GM23248 (cell line): ENCODE measurements at regions not wholly inside any gene's neighbourhood (a gene's known extent, or its start where the extent isn't known, plus 50 kb on each side); places are given as distances from the start of the nearest gene placed in this dataset.

Source experiments
- EZH2 ChIP-seq: fragments of 200-600 bp; sonication (generic); IDR thresholded peaks from 2 replicates; pipeline ENCODE4 v1.6.1; 2018; ENCODE audit warnings: antibody characterized with exemption, mild to moderate bottlenecking; ENCODE audit not compliant: insufficient read depth, poor library complexity, severe bottlenecking
- EZH2phosphoT487 ChIP-seq: fragments of 200-600 bp; sonication (generic); IDR thresholded peaks from 2 replicates; pipeline ENCODE4 v1.6.1; 2018; ENCODE audit warnings: antibody characterized with exemption, moderate library complexity, mild to moderate bottlenecking, low read depth; ENCODE audit not compliant: insufficient read depth

GRCh38 chr4:112927544-112927943 lies 121.9 kb upstream of the ANK2 start:
- TF ChIP-seq EZH2phosphoT487 (no peak), EZH2 (no peak)
